Rectal smooth muscle tissue (tissue), 1 donor: ENCODE measurements at regions not wholly inside any gene's neighbourhood (a gene's known extent, or its start where the extent isn't known, plus 50 kb on each side); places are given as distances from the start of the nearest gene placed in this dataset.

Source experiments
- H3K27ac ChIP-seq: one replicate; pipeline ENCODE4 v1.7.0; 2013; ENCODE audit warnings: low read depth, low read length, inconsistent platforms
- H3K27me3 ChIP-seq: one replicate; pipeline ENCODE4 v1.7.0; 2013; ENCODE audit warnings: low read length; ENCODE audit not compliant: control insufficient read depth, insufficient read depth
- H3K36me3 ChIP-seq: one replicate; pipeline ENCODE4 v1.7.0; 2013; ENCODE audit warnings: low read length; ENCODE audit not compliant: control insufficient read depth, insufficient read depth
- H3K4me1 ChIP-seq: one replicate; pipeline ENCODE4 v1.7.0; 2013; ENCODE audit warnings: low read length; ENCODE audit not compliant: control insufficient read depth, insufficient read depth
- H3K4me3 ChIP-seq: one replicate; pipeline ENCODE4 v1.7.0; 2013; ENCODE audit warnings: low read length
- H3K9ac ChIP-seq: one replicate; pipeline ENCODE4 v1.7.0; 2013; ENCODE audit warnings: low read length

- Histone ChIP-seq H3K4me3 (no peak overlapping the region), H3K27ac (no peak overlapping the region), H3K4me1 (peaks cover 2% of the 10 kb centered on the region), H3K27me3 (no peaks in the 10 kb centered on the region), H3K36me3 (no peaks in the 10 kb centered on the region), H3K9ac (no peak overlapping the region)
Observed at GRCh38 chr12:91894911-91895310, 250.7 kb downstream of the BTG1 start.

- H3K27me3 ChIP-seq: no peaks in the 10 kb centered on the region
- no peaks in the 10 kb centered on the region for H3K36me3 ChIP-seq
- H3K4me3 ChIP-seq: no peak overlapping the region
- peaks cover 2% of the 10 kb centered on the region for H3K4me1 ChIP-seq
- H3K9ac ChIP-seq: no peak overlapping the region
- no peak overlapping the region for H3K27ac ChIP-seq
Observed at GRCh38 chr12:91893476-91893875, 252.2 kb downstream of the BTG1 start.

- H3K27ac ChIP-seq: no peak overlapping the region
- no peak overlapping the region for H3K9ac ChIP-seq
- H3K36me3 ChIP-seq: no peaks in the 10 kb centered on the region
- H3K4me1 ChIP-seq: peaks cover 2% of the 10 kb centered on the region
- H3K4me3 ChIP-seq: no peak overlapping the region
- no peaks in the 10 kb centered on the region for H3K27me3 ChIP-seq
Observed at GRCh38 chr12:91892081-91892855, 253.4 kb downstream of the BTG1 start.

GRCh38 chr12:91890742-91891141 lies 254.9 kb downstream of the BTG1 start:
- Histone ChIP-seq H3K36me3 (no peaks in the 10 kb centered on the region), H3K27me3 (no peaks in the 10 kb centered on the region), H3K4me1 (no peaks in the 10 kb centered on the region), H3K4me3 (no peak overlapping the region), H3K9ac (no peak overlapping the region), H3K27ac (no peak overlapping the region)

GRCh38 chr12:91889910-91890309 lies 255.7 kb downstream of the BTG1 start:
- no peak overlapping the region for H3K27ac ChIP-seq
- H3K4me1 ChIP-seq: no peaks in the 10 kb centered on the region
- H3K27me3 ChIP-seq: no peaks in the 10 kb centered on the region
- H3K9ac ChIP-seq: no peak overlapping the region
- no peaks in the 10 kb centered on the region for H3K36me3 ChIP-seq
- H3K4me3 ChIP-seq: no peak overlapping the region

GRCh38 chr12:91889059-91889458 lies 256.6 kb downstream of the BTG1 start:
- Histone ChIP-seq H3K9ac (no peak overlapping the region), H3K4me1 (no peaks in the 10 kb centered on the region), H3K27ac (no peak overlapping the region), H3K4me3 (no peak overlapping the region), H3K36me3 (no peaks in the 10 kb centered on the region), H3K27me3 (no peaks in the 10 kb centered on the region)

- Histone ChIP-seq H3K4me1 (no peaks in the 10 kb centered on the region), H3K27ac (no peak overlapping the region), H3K36me3 (no peaks in the 10 kb centered on the region), H3K4me3 (no peak overlapping the region), H3K9ac (no peak overlapping the region), H3K27me3 (no peaks in the 10 kb centered on the region)
Observed at GRCh38 chr12:91887957-91888356, 257.7 kb downstream of the BTG1 start.

- H3K27me3 ChIP-seq: no peaks in the 10 kb centered on the region
- no peak overlapping the region for H3K4me3 ChIP-seq
- no peak overlapping the region for H3K27ac ChIP-seq
- H3K36me3 ChIP-seq: no peaks in the 10 kb centered on the region
- H3K4me1 ChIP-seq: no peaks in the 10 kb centered on the region
- no peak overlapping the region for H3K9ac ChIP-seq
Observed at GRCh38 chr12:91885851-91886731, 259.6 kb downstream of the BTG1 start.

- Histone ChIP-seq H3K27me3 (no peaks in the 10 kb centered on the region), H3K27ac (no peak overlapping the region), H3K4me3 (no peak overlapping the region), H3K36me3 (no peaks in the 10 kb centered on the region), H3K4me1 (no peaks in the 10 kb centered on the region), H3K9ac (no peak overlapping the region)
Observed at GRCh38 chr12:91884230-91884629, 261.4 kb downstream of the BTG1 start.

- H3K27me3 ChIP-seq: no peaks in the 10 kb centered on the region
- no peaks in the 10 kb centered on the region for H3K36me3 ChIP-seq
- no peak overlapping the region for H3K9ac ChIP-seq
- H3K4me3 ChIP-seq: no peak overlapping the region
- H3K27ac ChIP-seq: no peak overlapping the region
- no peaks in the 10 kb centered on the region for H3K4me1 ChIP-seq
Observed at GRCh38 chr12:91883811-91884210, 261.8 kb downstream of the BTG1 start.

GRCh38 chr12:91882910-91883309 lies 262.7 kb downstream of the BTG1 start:
- H3K4me1 ChIP-seq: no peaks in the 10 kb centered on the region
- H3K36me3 ChIP-seq: no peaks in the 10 kb centered on the region
- H3K27ac ChIP-seq: no peak overlapping the region
- H3K27me3 ChIP-seq: no peaks in the 10 kb centered on the region
- H3K4me3 ChIP-seq: no peak overlapping the region
- H3K9ac ChIP-seq: no peak overlapping the region

- Histone ChIP-seq H3K27ac (no peak overlapping the region), H3K4me3 (no peak overlapping the region), H3K9ac (no peak overlapping the region), H3K27me3 (no peaks in the 10 kb centered on the region), H3K4me1 (no peaks in the 10 kb centered on the region), H3K36me3 (no peaks in the 10 kb centered on the region)
Observed at GRCh38 chr12:91880528-91880927, 265.1 kb downstream of the BTG1 start.
